IPS-NIHi7 (cell line): ENCODE measurements at regions not wholly inside any gene's neighbourhood (a gene's known extent, or its start where the extent isn't known, plus 50 kb on each side); places are given as distances from the start of the nearest gene placed in this dataset.
A peak's percentile ranks its signal among the peaks of the same experiment; 100 is the strongest.

ENCODE experiments used
- DNase-seq: peaks from one replicate; pipeline ENCODE4 v3.0.0; 2012; ENCODE audit warnings: mixed read lengths; ENCODE audit errors: extremely low spot score

DNA sequence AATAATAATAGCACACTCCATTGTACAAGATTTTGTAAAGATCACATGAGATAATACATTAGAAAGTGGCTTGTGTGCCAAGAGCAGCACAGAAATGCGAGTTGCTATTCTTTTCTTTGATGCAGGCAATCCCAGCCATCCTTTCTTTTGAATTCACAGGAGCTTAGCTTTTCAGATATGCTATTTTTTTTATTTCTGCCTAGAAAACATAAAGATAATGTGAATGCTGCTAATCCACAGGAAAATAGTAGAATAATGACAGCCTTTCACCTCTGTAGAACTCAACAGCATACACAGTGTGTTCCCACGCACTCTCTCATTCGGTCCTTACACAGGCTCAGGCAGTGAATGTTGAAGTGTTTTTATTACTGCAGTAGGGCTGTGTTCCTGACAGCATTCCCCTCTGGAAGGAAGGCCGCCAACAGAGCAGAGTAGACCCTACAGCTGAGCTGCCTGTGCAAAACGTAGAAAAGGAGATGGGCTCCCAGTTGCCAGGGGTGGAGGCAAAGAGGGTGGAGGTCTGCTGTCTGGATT, 138.8 kb upstream of the TAPT1 start:
- DNase-seq, result no peak

DNA sequence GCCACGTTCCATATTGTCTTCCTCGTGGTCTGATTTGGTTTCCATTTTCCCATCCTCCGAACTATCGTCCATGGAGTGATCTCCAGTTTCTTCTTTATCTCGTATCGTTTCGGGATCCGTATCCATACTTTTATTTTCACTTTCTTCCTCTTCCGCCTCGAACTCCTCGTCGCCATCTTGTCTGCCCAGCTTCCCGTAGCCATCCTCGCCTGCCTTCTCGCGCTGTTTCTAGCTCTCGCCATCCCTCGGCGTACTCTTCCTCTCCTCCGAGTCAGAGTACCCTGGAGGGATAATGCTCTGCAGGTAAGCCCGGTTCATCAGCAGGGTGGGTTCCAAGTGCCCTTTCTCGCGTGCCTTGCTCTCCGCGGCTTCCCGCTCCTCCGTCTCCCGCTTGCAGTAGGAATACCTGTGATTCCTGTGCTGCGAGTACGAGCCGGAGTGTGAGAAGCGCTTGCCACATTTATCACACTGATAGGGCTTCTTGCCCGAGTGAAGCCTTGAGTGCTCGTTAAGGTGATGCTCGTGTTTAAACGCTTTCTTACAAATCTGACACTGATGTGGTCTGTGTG, 134.5 kb upstream of the TAPT1 start:
- no peak for DNase-seq

DNA sequence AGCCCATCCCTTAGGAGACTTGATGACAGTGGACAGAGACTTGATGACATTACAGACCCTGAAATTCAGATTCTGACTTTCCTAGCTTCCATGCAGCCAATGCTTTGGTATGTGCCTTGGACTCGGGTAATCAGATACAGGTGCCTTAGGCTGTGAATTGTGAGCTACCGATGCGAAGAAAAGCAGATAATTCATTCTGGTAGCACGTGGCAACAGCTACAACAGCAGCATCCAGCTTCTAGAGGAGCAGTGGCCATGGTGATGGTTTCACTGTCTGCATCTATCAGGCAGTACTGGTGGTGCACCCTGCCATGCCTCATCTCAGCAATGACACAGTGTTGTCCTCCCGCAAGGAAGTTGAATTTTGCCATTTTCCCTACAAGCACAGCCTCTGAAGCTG, 126.9 kb upstream of the TAPT1 start:
- no peak for DNase-seq

DNA sequence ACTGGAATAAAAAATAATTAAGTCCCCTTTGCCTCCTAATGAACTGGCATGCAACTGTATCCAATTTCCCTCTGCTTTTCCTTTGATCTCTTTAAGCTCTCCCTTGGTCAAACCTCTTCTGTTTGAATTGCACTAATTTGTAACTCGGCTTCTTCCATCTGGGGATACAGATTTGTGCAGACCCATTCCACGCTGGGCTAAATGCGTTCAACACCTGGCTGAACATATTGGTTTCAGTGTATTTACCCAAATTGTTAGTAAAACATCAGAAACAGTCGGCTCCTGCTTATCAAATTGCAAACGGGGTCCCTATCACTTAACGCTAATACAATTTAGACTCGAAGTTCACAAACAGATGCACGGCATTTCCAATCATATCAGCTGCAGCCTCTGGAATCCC, 124.9 kb upstream of the TAPT1 start:
- no peak for DNase-seq

DNA sequence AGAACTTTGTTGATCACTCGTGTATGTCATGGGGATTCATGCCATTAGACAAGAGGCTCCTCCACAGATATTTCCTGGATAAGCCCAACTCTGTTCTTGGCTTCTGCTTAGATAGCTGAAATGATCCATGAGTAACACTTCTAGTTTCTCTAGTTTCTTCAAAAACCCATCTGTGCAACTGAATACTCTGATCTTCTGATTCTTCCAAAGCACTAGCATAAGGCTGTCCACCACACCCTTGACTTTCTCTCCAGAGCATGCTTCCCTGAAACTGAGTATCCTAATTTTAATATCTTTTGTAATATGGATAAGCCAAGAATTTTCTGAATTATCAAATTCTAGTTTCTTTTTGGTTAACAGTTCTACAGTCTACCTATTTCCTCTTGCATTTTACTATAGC, 118.6 kb upstream of the TAPT1 start:
- no peak for DNase-seq

DNA sequence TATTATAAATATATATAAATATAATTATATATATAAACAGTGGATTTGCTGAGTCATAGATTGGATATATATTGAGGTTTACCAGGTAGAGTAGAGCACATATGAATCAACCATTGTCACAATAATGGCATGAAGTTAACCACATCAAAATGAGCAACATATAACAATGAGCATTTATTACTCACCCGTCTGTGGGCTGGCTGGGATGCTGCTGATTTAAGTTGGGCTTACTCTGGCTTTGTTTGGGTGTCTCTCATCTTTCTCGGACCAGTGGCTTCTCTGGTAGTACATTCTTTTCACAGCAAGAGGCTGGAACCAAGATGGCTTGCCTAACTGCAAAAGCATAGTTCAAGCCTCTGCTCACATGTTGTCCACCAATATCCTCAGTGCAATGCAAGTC, 111.7 kb upstream of the TAPT1 start:
- DNase-seq, result no peak

DNA sequence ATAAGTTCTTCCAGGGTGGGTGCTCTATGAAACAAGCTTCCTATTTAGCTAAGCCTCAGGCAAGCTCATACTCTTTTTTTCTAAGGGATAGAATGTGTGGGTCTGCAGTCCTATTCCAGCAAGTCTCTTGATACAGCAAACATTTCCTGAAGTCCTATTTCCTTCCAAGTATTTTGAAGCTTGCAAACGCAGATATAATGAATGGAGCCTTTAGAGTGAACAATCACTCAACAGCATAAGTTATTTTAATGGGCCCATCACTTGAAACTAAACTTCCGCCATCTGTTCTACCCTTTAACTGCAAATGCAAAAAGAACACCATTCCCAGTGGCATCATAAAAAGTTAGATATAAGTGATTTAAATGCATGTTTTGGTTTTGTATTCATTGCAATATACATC, 108.3 kb upstream of the TAPT1 start:
- no peak for DNase-seq

DNA sequence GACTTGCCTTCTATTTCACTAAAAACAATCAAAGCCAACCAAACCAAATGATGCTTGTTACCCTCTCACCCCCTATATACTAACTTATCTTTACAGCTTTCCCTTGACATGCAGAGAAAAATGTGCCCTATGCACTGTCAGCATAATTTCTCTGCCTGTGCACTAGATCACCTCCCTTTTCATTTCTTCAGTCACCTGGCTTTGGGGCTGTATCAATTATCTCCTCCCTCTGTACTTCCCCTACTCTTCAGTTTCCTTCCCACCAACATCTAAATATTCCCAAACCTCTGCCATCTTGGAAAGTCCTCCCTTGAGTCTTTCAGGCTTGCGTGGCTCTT, 103.5 kb upstream of the TAPT1 start:
- DNase-seq, result no peak

DNA sequence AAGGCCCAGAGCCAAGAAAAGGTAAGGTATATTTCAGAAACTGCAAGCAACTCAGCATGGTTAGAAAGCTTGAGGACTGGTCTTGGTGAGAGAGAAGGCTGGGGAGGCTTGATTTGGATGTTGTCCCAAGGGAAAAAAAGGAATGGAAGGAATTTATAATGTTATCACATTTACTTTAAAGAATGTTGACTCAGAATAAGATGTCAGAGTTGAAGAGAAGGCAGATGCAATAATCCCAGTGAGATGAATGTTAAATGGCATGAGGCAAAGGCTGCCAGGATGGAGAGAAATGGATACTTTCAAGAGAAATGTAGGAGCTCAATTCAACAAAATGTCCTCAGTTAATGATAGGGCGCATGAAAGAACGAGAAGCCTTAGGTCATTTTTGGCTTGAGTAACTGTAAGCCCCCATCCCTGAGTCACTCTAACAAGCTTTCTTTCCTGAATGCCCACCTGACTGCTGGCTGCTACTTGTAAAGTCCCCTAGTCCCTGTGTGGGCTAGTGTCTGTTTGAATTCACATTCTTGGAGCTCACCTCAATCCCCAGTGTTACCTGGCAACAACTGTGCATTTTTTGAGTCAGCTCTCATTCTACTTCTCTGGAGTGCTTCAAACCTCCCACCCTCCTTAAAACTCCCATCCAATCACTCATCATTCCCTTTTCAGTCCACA, 103.0 kb upstream of the TAPT1 start:
- no peak for DNase-seq

DNA sequence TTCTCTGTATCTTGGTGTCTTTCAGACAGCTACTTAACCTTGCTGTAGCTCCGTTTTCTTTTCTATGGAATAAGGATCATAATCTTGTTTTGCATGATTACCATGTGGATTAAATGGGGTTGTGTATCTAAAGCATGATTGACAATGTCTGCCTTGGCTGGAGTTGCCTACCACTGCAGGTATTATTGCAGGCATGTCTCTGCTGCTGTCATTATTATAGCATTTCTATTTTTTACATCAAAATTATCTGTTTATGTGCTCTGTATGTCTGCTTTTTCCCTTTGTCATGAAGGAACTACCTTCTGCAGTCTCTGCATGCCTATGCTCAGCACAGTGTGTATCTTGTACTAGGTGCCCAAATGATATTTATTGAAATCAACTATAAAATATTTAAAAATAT, 95.9 kb upstream of the TAPT1 start:
- DNase-seq, result no peak

DNA sequence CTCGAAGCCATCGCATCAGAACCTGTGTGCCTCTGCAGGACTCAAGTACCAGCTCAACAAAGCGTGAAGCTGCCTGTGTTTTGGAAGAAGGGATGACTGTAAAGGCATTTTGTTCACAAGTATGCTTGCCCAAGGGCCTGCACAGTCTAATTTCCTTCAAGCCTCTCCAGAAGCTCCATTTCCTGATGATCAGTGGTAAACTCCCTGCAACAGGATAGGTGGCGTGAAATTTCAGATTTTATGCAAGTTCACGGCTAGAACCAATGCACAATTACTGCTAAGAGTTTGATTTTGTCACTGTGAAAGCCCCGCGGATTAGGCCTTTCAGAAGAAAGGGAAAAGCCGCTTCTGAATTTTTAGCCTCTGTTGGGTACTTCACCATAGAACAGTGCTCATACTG, 89.2 kb upstream of the TAPT1 start:
- no peak for DNase-seq

DNA sequence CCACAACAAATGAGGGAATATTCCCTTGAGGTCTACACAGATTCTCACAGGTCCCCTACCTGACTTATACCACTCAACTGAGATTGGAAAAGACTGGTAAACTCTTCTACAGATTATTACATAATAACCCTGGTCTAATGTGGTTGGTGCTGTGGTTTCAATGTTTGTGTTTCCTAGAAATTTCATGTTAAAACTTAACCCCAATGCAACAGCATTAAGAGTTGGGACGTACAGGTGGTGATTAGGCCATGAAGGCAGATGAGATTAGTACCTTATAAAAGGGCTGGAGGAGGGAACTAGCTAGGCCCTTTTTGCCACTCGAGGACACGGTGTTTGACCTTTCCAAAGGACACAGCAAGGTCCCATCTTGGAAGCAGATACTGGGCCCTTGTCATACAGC, 84.3 kb upstream of the TAPT1 start:
- no peak for DNase-seq

DNA sequence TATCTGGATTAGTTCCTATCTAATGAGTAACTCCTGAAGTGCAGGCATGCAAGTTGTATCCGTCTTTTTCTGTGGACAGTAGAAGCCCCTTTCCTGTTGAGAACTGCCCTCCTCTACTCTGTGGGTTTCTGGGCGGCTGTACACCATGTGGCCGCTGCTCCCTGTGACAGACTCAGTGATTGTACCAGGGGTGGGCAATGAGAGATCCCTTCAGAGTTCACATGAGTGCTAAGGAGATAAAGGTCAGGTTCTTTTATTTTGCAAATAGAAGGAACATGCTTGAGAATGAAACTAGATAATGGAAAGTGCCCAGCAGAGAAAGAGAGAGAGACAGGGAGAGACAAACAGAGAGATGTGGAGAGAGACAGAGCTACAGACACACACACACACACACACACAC, 76.4 kb upstream of the TAPT1 start:
- DNase-seq, result no peak

DNA sequence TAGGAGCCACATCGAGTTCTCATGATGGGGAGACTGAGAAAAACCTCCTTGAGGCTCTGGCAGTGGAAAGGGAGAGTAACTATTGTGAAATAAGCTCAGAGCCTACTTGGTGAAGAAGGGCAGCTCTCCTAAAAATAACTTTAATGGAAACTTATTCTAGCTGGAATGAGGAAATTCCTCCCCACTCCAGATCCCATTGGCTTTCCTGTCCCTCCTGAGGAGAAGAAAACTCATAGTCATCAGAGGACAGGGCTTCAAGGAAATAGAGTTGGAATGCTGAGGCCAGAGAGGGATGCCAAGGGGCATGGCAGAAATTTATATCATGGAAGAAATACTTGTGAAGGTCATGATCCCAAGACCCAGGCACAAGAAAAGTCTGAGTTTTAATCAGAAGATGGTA, 70.7 kb upstream of the TAPT1 start:
- no peak for DNase-seq

DNA sequence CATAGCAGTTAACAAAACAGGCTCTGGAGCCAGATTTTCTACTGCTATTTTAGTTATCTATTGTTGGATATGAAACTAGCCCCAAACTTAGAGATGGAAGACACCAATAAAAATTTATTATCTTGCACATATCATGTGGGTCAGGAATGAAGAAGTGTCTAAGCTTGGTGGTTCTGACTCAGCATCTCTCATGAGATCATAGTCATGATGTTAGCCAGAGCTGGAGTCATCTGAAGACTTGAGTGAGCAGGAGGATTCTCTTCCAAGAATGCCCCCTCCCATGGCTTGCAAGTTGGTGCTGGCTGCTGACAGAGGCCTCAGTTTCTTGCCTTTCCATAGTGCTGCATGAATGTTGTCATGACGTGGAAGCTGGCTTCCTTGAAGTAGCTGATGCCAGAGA, 68.2 kb upstream of the TAPT1 start:
- DNase-seq, result no peak

DNA sequence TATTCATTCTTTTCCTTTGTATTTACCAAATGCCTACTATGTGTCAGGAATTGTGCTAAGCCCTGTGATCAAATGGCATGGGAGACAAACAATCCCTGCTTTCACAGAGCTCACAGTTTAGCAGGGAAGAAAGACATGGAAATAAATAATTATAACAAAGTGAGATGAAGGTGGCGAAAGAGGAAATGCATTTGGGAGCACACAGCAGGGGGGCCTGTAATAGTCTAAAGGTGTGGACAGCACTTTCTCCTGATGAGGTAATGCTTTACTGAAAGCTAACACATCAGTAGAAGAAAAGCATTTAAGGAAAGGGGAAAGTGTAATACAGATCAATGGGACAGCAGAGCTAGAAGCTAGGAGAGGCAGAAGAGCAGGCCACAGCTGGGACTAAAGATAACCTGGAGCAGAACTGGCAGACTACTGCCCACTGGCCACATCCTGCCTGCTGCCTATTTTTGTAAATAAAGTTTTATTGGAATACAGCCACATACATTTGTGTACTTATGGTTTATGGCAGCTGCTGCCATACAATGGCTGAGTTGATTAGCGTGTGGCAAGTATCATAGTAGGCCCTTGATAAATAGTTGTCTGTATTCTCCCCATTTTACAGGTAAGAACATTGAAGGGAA, 67.1 kb upstream of the TAPT1 start:
- DNase-seq, result no peak

DNA sequence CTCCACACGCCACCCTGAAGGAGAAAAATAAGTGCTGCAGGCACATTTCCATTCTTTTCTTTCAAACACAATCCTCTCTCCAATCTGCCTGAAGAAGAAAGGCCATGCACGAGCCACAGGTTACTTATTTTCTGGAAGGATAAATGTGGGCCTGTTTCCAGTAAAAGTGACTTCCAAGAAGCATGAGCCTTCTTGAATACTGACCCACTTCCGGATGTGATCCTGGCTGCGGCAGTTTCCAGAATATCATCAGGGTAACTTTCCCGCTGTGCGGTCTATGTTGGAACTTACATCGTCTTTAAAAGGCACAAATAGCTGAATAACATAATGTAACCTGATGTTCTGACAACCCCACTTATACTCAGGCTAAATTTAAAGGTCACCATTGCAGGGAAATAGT, 66.3 kb upstream of the TAPT1 start:
- no peak for DNase-seq

DNA sequence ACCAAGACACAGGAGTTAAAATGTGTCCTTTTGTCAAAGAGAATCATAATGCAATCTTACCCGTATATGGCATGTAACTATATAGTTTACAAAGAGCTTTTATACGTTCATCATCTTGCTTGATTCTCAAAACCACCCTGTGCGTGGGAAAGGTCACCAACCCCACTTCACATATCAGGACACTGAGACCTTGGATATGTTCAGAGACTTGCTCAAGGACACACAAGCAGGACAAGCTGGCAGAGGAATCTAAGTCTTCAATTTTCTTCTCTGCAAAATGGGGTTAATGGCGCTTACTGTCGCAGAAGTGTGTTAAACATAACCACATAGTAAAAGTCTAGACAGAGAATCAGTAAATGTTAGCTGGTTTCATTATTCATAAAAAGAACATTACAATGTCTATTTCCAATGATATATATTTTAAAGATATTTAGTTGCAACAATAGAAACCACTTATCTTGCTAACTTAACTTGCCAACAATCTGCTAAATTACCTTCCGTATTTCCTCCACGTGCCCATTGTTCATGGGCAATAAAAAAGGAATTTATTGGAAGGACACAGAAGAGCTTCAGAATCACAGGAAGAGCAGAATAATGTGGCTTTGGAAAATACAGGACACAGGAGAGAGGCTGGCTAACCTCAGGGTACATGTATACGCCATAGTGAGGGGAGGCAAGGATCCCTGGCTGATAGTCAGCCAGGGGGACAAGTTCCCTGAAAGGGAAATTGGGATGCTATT, 64.6 kb upstream of the TAPT1 start:
- no peak for DNase-seq

DNA sequence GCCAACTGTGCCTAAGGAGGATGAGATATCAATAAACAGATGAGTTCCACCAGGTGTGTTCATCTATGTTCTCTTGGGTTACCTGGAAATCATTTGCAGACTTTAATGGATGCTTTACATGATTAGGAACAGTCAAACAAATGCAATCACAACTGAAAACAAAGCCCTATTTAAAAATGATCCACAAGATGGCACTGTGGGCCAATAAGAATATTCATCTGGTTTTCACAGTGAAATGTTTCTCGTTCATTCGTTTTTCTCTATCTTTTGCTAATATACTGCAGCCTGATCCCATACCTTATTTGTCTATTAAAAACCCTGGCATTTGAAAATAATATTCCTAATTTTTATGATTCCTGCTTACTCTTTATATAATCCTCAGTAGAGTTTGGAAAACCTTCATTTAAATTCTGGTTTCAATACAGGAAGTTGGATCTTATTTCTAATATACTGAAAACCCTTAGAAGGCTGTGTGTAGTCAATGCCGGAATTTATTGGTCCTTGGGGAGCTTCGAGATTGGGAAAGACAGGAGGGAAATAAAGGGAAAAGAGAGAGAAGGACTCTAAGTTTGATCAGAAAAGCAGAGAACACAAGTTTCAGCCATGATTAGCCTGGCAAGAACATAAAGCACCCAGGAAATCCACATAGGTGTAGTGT, 63.8 kb upstream of the TAPT1 start:
- peak; percentile 43 for DNase-seq

DNA sequence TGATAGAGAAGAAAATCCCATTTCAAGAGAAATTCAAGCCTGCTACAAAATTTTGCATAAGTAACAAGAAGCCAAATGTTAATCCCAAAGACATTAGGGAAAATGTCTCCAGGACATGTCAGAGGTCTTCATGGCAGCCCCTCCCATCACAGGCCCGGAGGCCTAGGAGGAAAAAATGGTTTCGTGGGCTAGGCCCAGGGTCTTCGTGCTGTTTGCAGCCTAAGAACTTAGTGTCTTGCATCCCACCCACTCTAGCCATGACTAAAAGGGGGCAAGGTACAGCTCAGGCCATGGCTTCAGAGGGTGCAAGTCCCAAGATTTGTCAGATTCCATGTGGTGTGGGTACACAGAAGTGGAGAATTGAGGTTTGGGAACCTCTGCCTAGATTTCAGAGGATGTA, 57.8 kb upstream of the TAPT1 start:
- DNase-seq, result no peak

DNA sequence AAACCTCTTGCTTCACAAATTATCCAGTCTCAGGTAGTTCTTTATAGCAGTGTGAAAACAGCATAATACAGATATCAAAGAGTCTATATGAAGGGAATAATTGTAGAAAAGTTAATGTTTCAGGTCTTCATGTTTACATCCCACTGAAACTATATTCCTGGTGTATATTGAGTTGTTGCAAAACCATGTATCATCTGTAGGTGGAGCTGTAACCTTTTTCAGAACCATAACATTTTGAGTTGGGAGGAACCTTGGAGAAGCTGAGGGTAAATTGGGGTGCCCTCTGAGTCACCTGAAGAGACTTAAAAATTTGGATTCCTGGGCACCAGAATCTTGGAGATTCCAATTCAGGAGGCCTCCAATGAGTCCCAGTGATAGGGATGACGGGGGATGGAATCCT, 51.9 kb upstream of the TAPT1 start:
- no peak for DNase-seq
